ENCODE measurements at regions not wholly inside any gene's neighbourhood (a gene's known extent, or its start where the extent isn't known, plus 50 kb on each side); places are given as distances from the start of the nearest gene placed in this dataset.
A peak's percentile ranks its signal among the peaks of the same experiment; 100 is the strongest.

- intact Hi-C loops (cut with micrococcal nuclease; ENCODE audit: unreplicated experiment), result no loop called here
- TF ChIP-seq EZH2phosphoT487 (IDR thresholded peaks at IDR 0.05; ENCODE audit: borderline replicate concordance, low read depth, low read length) (no peak), CTCF (conservative IDR thresholded peaks at IDR 0.05; ENCODE audit: low read length) (no peak)
- ChIA-PET CTCF (ENCODE audit: unreplicated experiment) (no interaction called here), POLR2A (interaction anchor here (0.6 to 1.3 kb wide), 2 partner anchors 13 to 145 kb away, joined by 3 to 4 read pairs; no protein-coding TSS in a partner anchor)
- H3K27ac ChIP-seq (ENCODE audit: low read depth, low read length, poor library complexity, severe bottlenecking), result no peak overlapping the region
- peaks cover 9% of the 10 kb centered on the region for H3K4me1 ChIP-seq (ENCODE audit: insufficient read depth, low read length, poor library complexity, severe bottlenecking)
- BruUV-seq (replicated peaks), result no TSS peak
- no peaks in the 10 kb centered on the region for H3K9me3 ChIP-seq (ENCODE audit: low read length)
- peak overlapping the region; percentile 32; the same call in 1 of the 2 replicates for H3K4me2 ChIP-seq (ENCODE audit: low read length)
- H3K4me3 ChIP-seq (ENCODE audit: low read depth, low read length, poor library complexity, severe bottlenecking), result no peak overlapping the region
- H2AFZ ChIP-seq (ENCODE audit: low read length), result 0 out of 2 replicates have a peak overlapping the region, but pooled peaks have one; percentile 30
- no peaks in the 10 kb centered on the region for H4K20me1 ChIP-seq (ENCODE audit: insufficient read depth, low read length)
- no peaks in the 10 kb centered on the region for H3K79me2 ChIP-seq (ENCODE audit: insufficient read depth, low read depth, low read length)
- DNase-seq (ENCODE audit: low spot score), result no peak
- no peaks in the 10 kb centered on the region for H3K9me2 ChIP-seq (ENCODE audit: insufficient read depth, low read length)
- H3K36me3 ChIP-seq (ENCODE audit: insufficient read depth, low read length), result no peaks in the 10 kb centered on the region
Observed at GRCh38 chr5:66513130-66513529, 83.1 kb upstream of the MAST4 start.

- POLR2A ChIA-PET, result interaction anchor here (0.6 to 1.0 kb wide), 5 partner anchors 10 to 242 kb away, joined by 3 to 4 read pairs (median 3); no protein-coding TSS in a partner anchor
- Histone ChIP-seq H4K20me1 (ENCODE audit: insufficient read depth, low read length) (no peaks in the 10 kb centered on the region), H3K36me3 (ENCODE audit: insufficient read depth, low read length) (no peaks in the 10 kb centered on the region), H3K27ac (ENCODE audit: low read depth, low read length, poor library complexity, severe bottlenecking) (no peak overlapping the region), H3K79me2 (ENCODE audit: insufficient read depth, low read depth, low read length) (no peaks in the 10 kb centered on the region), H2AFZ (ENCODE audit: low read length) (peak overlapping the region; percentile 30; the same call in 1 of the 2 replicates), H3K9me2 (ENCODE audit: insufficient read depth, low read length) (no peaks in the 10 kb centered on the region), H3K4me1 (ENCODE audit: insufficient read depth, low read length, poor library complexity, severe bottlenecking) (peaks cover 9% of the 10 kb centered on the region), H3K4me3 (ENCODE audit: low read depth, low read length, poor library complexity, severe bottlenecking) (no peak overlapping the region), H3K9me3 (ENCODE audit: low read length) (no peaks in the 10 kb centered on the region), H3K4me2 (ENCODE audit: low read length) (peak overlapping the region; percentile 24)
- no peak for TF ChIP-seq CTCF (conservative IDR thresholded peaks at IDR 0.05; ENCODE audit: low read length)
- TF ChIP-seq EZH2phosphoT487 (IDR thresholded peaks at IDR 0.05; ENCODE audit: borderline replicate concordance, low read depth, low read length), result no peak
- intact Hi-C loops (cut with micrococcal nuclease; ENCODE audit: unreplicated experiment), result no loop called here
- no peak for DNase-seq (ENCODE audit: low spot score)
- CTCF ChIA-PET (ENCODE audit: unreplicated experiment), result no interaction called here
- BruUV-seq (replicated peaks), result no TSS peak
Observed at GRCh38 chr5:66515209-66515608, 81.0 kb upstream of the MAST4 start.

GRCh38 chr5:66516550-66516949 lies 79.6 kb upstream of the MAST4 start:
- Histone ChIP-seq H3K4me3 (ENCODE audit: low read depth, low read length, poor library complexity, severe bottlenecking) (no peak overlapping the region), H3K79me2 (ENCODE audit: insufficient read depth, low read depth, low read length) (no peaks in the 10 kb centered on the region), H3K36me3 (ENCODE audit: insufficient read depth, low read length) (no peaks in the 10 kb centered on the region), H3K4me2 (ENCODE audit: low read length) (no peak overlapping the region), H3K9me3 (ENCODE audit: low read length) (no peaks in the 10 kb centered on the region; the same call in 1 of the 2 replicates), H3K27ac (ENCODE audit: low read depth, low read length, poor library complexity, severe bottlenecking) (no peak overlapping the region), H3K4me1 (ENCODE audit: insufficient read depth, low read length, poor library complexity, severe bottlenecking) (peaks cover 9% of the 10 kb centered on the region), H4K20me1 (ENCODE audit: insufficient read depth, low read length) (no peaks in the 10 kb centered on the region), H2AFZ (ENCODE audit: low read length) (no peak overlapping the region), H3K9me2 (ENCODE audit: insufficient read depth, low read length) (no peaks in the 10 kb centered on the region)
- no peak for DNase-seq (ENCODE audit: low spot score)
- CTCF ChIA-PET (ENCODE audit: unreplicated experiment), result no interaction called here
- POLR2A ChIA-PET, result interaction anchor here (0.5 to 1.4 kb wide), 6 partner anchors 20 to 658 kb away, joined by 3 read pairs; no protein-coding TSS in a partner anchor
- TF ChIP-seq EZH2phosphoT487 (IDR thresholded peaks at IDR 0.05; ENCODE audit: borderline replicate concordance, low read depth, low read length), result no peak
- intact Hi-C loops (cut with micrococcal nuclease; ENCODE audit: unreplicated experiment), result no loop called here
- no TSS peak for BruUV-seq (replicated peaks)
